HL-60 (cell line): ENCODE measurements at regions not wholly inside any gene's neighbourhood (a gene's known extent, or its start where the extent isn't known, plus 50 kb on each side); places are given as distances from the start of the nearest gene placed in this dataset.

ENCODE experiments used
- CTCF ChIP-seq: IDR thresholded peaks from one replicate; pipeline ENCODE4 v1.5.1; 2011; ENCODE audit warnings: low read length, control low read depth, inconsistent platforms; ENCODE audit not compliant: insufficient read depth
- POLR2AphosphoS5 ChIP-seq: IDR thresholded peaks from 2 replicates; pipeline ENCODE4 v1.6.1; 2012; ENCODE audit warnings: low read depth
- SPI1 ChIP-seq: IDR thresholded peaks from 2 replicates; pipeline ENCODE4 v1.6.1; 2012; ENCODE audit warnings: low read depth, mild to moderate bottlenecking, borderline replicate concordance

DNA sequence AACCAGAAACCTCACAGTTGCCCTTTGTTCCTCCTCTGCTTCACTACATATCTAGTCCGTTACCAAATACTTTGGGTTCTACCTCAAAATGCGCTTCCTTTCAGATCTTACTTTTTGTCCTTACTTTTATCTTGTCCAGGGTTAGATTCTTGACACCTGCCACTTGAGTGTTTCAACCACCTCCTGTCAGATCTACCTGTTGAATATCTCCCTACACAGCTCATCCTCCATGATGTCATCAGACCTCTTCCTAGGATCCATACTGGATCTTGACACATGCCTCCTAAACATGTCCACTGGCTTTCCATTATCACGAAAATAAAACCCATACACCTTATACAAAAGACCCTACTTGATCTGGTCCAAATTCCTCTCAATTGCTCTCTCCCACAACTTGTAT, 125.2 kb upstream of the SLC24A2 start:
- TF ChIP-seq CTCF (no peak), POLR2AphosphoS5 (no peak), SPI1 (no peak)
